K562 (cell line): ENCODE measurements at regions not wholly inside any gene's neighbourhood (a gene's known extent, or its start where the extent isn't known, plus 50 kb on each side); places are given as distances from the start of the nearest gene placed in this dataset.

Source experiments
- ERF ChIP-seq: fragments of 450-650 bp; formaldehyde crosslinking; IDR thresholded peaks from 2 replicates; pipeline ENCODE4 v1.4.0; 2020; ENCODE audit warnings: mild to moderate bottlenecking, mixed read lengths
- JUN ChIP-seq, 2 experiments: sonication (generic) in 1 of 2; formaldehyde crosslinking in 1 of 2; IDR thresholded peaks; 2 replicates each; pipeline versions ENCODE4 v1.6.1 to v1.8.0; 2012 to 2022; ENCODE audit warnings: borderline replicate concordance in 2 of 2, mild to moderate bottlenecking in 2 of 2, improper control_type of control experiment in 1 of 2, low read depth in 1 of 2, low read length in 1 of 2, missing genetic modification reagents in 1 of 2
- YY1 ChIP-seq, 3 experiments: IDR thresholded peaks; 2 replicates each; pipeline ENCODE4 v1.6.1; 2011; ENCODE audit warnings: low read length in 2 of 3, mild to moderate bottlenecking in 2 of 3, moderate library complexity in 2 of 3, borderline replicate concordance in 1 of 3, control low read depth in 1 of 3, low read depth in 1 of 3; ENCODE audit not compliant: insufficient read depth in 3 of 3, insufficient replicate concordance in 2 of 3, control insufficient read depth in 1 of 3, insufficient read length in 1 of 3; ENCODE audit errors: extremely low read depth in 1 of 3
- TF ChIP-seq, protein P1 (sequence below), 3 experiments: IDR thresholded peaks in 2 of 3; conservative IDR thresholded peaks in 1 of 3; 2 replicates each; pipeline ENCODE4 v1.5.1; 2011 to 2012; ENCODE audit warnings: low read length in 3 of 3, mild to moderate bottlenecking in 3 of 3, control low read depth in 2 of 3, improper control_type of control experiment in 1 of 3, inconsistent platforms in 1 of 3, low read depth in 1 of 3, mixed read lengths in 1 of 3, moderate library complexity in 1 of 3; ENCODE audit not compliant: insufficient read depth in 2 of 3

- TF ChIP-seq ERF (CRISPR knock-in tag) (no peak), JUN (IDR thresholded peaks at IDR 0.05; ENCODE audit: borderline replicate concordance, low read depth, low read length) (no peak), JUN (CRISPR knock-in tag; IDR thresholded peaks at IDR 0.05; ENCODE audit: borderline replicate concordance) (no peak), YY1 (IDR thresholded peaks at IDR 0.05; ENCODE audit: borderline replicate concordance in 1 of 3, control insufficient read depth in 1 of 3, extremely low read depth in 1 of 3, insufficient read depth in 3 of 3, insufficient read length in 1 of 3, insufficient replicate concordance in 2 of 3, low read depth in 1 of 3, low read length in 2 of 3) (no peak)
- TF ChIP-seq, protein P1, sequence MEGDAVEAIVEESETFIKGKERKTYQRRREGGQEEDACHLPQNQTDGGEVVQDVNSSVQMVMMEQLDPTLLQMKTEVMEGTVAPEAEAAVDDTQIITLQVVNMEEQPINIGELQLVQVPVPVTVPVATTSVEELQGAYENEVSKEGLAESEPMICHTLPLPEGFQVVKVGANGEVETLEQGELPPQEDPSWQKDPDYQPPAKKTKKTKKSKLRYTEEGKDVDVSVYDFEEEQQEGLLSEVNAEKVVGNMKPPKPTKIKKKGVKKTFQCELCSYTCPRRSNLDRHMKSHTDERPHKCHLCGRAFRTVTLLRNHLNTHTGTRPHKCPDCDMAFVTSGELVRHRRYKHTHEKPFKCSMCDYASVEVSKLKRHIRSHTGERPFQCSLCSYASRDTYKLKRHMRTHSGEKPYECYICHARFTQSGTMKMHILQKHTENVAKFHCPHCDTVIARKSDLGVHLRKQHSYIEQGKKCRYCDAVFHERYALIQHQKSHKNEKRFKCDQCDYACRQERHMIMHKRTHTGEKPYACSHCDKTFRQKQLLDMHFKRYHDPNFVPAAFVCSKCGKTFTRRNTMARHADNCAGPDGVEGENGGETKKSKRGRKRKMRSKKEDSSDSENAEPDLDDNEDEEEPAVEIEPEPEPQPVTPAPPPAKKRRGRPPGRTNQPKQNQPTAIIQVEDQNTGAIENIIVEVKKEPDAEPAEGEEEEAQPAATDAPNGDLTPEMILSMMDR (IDR thresholded peaks at IDR 0.05 in 2 of 3, conservative IDR thresholded peaks at IDR 0.05 in 1 of 3; ENCODE audit: insufficient read depth in 2 of 3, low read depth in 1 of 3, low read length in 3 of 3): no peak
Observed at GRCh38 chr2:74041726-74042125, 57.0 kb downstream of the TET3 start.
